GM21529 (cell line): ENCODE measurements at regions not wholly inside any gene's neighbourhood (a gene's known extent, or its start where the extent isn't known, plus 50 kb on each side); places are given as distances from the start of the nearest gene placed in this dataset.

Source experiments
- ATAC-seq: cut with Tn5 transposase; IDR thresholded peaks from one replicate; pipeline ENCODE4 v1.9.1; 2021; ENCODE audit not compliant: unreplicated experiment

- ATAC-seq: no peak
Observed at GRCh38 chr14:76657404-76657803, 103.9 kb upstream of the VASH1 start.

- ATAC-seq: no peak
Observed at GRCh38 chr14:76657846-76658245, 103.4 kb upstream of the VASH1 start.

GRCh38 chr14:76662580-76662979 is 98.7 kb upstream of the VASH1 start:
- ATAC-seq: no peak

DNA sequence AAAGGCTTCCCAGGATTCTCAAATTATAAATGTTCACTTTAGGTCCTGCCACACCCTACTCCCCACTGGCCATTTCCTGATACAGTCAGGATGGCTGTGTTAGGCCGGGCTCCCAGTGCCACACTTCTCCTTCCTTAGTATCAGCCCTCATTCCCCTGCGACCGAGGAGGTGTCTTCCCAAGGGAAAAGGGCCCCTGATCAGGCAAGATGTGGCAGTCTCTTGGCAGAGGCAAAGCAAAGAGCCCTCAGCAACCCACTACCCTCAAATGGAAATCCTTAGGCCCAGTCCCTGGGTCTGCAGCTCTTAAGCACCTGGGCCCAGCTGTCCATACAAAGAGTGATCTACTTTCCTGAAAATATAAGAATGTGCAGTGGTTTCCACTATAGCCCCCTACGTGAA is 96.5 kb upstream of the VASH1 start:
- ATAC-seq: no peak

DNA sequence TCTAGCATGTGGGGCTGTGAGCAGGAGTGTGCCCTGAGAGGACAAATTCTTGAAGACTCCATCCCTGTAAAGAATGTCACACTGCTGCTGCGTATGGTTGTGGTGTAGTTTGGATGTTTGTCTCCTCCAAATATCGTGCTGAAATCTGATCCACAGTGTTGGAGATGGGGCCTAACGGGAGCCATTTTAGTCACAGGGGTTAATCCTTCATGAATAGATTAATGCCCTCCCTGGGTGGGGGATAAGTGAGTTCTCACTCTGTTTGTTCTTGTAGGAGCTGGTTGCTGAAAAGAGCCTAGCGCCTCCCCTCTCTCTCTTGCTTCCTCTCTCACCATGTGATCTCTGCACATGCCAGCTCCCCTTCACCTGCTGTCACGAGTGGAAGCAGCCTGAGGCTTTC is 94.5 kb upstream of the VASH1 start:
- no peak for ATAC-seq

GRCh38 chr14:76669770-76670169 is 91.5 kb upstream of the VASH1 start:
- no peak for ATAC-seq

DNA sequence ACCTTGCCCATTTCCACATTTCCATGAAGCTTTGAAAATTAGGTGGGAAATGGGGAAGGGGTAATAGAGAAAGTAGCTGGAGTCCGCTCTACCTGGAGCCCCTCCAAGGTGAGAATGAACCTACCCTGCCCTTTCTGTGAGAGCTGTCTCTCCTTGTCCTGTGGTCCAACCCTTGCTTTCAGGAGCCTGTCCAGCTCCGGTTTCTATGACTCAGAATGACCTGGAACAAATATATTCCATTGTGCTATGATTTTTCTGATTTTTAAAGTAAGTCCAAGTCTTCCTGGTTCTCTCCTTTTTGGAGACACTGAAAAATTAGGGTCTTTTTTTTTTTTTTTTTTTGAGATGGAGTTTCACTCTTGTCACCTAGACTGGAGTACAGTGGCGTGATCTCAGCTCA is 89.1 kb upstream of the VASH1 start:
- no peak for ATAC-seq

DNA sequence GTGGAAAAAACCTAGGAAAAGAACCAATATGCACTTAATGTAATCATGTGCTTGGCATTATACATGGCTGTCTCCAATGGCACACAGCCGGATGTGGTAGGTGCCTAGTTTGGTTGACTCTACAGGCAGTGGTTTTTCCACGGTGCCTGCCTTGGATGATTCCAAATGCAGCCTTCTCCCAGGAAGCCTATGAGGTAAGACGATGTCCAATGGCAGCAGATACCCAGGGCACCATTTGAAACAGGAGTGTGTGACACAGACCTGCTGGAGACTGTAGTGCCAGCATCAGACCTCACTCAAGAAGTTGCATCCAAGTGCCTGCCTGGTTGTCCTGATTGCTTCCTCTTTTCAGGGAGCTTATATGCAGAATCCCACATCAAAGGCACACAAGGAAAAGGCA is 88.0 kb upstream of the VASH1 start:
- no peak for ATAC-seq

GRCh38 chr14:76675046-76675445 is 86.2 kb upstream of the VASH1 start:
- ATAC-seq: no peak

- ATAC-seq: no peak
Observed at GRCh38 chr14:76676539-76676938, 84.7 kb upstream of the VASH1 start.

GRCh38 chr14:76677534-76678145 is 83.6 kb upstream of the VASH1 start:
- no peak for ATAC-seq

GRCh38 chr14:76678244-76678800 is 82.9 kb upstream of the VASH1 start:
- ATAC-seq: no peak

GRCh38 chr14:76682367-76682766 is 78.9 kb upstream of the VASH1 start:
- no peak for ATAC-seq

GRCh38 chr14:76686646-76687045 is 74.6 kb upstream of the VASH1 start:
- no peak for ATAC-seq

- no peak for ATAC-seq
Observed at GRCh38 chr14:76687611-76688382, 73.5 kb upstream of the VASH1 start.

DNA sequence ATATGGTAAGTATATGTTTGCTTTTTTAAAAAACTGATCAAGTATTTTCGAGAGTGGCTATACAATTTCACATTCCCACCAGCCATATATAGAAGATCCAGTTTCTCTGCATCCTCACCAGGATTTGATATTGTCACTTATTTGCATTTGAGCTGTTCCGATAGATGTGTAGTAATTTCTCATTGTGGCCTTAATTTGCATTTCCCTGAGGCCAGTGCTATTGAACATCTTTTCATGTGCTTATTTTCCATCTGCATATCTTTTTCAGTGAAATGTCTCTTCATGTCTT is 72.9 kb upstream of the VASH1 start:
- ATAC-seq: no peak

DNA sequence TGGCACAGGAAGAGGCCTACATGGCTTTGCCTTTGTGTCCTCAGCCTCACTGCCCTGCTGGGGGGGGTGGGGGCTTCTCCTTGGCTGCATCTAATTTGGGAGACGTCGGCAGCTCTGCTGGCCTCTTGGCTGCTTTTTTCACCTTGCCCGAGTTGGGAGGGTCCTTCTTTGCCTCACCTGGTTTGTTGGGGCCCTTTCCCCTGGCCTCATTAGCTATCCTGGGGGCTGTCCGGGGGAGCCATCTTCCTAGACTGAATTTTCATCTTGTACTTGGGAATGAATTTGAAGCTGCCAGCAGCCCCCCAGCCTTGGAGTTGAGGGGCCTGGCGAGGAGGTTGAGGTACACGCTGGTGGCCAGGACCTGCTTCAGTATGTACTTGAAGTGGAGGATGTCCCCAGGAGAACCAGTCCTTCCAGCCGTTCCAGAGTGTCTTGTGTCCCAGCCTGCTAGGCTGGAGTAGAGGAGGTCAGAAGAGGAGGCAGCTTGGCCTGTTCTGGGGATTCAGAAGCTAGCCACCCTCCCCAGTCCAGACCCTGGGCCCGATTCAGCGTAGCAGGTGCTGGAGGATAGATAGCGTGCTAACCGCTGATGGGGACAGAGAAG is 70.7 kb upstream of the VASH1 start:
- no peak for ATAC-seq

DNA sequence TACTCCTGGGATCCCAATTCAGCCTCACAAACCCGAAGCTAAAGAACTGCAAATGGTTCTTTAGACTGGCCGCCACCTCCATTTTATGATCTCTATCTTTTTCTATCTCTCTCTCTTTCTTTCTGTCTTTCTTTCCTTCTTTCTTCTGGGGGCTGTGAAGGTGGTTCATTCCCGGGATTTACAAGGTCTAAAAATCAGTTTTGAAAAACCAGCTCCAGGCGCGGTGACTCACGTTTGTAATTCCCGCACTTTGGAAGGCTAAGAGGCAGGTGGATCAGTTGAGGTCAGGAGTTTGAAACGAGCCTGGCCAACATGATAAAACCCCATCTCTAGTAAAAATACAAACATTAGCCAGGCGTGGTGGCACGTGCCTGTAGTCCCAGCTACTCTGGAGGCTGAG is 67.2 kb upstream of the VASH1 start:
- ATAC-seq: no peak

DNA sequence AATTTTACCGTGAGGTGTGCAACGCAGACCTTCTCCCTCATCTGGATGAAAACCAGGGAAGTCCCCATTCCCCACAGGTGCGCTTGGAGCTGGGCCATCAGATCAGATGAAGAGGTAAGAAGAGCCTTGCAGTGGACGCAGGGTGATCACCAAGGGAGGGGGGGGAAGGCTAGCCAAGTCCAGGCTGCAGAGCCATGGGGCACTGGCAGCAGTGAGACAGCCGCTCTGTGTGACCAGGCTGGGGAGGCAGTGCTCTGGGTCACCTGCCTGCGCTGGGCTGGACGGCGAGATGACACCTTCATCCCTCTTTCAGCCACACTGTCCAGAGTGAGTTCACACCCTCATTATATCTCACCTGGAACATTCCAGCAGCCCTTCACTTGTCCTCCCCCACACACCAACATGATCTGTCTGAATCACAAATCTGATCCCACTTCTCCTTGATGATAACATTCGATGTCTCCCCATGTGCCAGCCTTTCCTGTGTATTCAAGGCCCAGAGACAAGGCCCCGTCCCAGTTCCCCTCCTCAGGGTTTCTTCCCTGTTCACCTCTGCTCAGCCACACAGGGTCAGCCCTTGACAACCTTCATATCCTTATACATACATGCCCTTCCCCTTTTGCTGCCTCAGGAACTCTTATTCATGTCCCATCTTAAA is 65.9 kb upstream of the VASH1 start:
- no peak for ATAC-seq

GRCh38 chr14:76696361-76696760 is 64.9 kb upstream of the VASH1 start:
- ATAC-seq: no peak

GRCh38 chr14:76696791-76697190 is 64.5 kb upstream of the VASH1 start:
- no peak for ATAC-seq
